SU-DHL-6 (cell line): ENCODE measurements at regions not wholly inside any gene's neighbourhood (a gene's known extent, or its start where the extent isn't known, plus 50 kb on each side); places are given as distances from the start of the nearest gene placed in this dataset.

ENCODE experiments used
- H2AFZ ChIP-seq: fragments of 200-600 bp; sonication (generic); 2 replicates; pipeline ENCODE4 v1.6.1; 2014; ENCODE audit warnings: low read depth, mild to moderate bottlenecking, moderate library complexity, mixed read lengths, antibody characterized with exemption, low read length; ENCODE audit not compliant: severe bottlenecking
- H3F3A ChIP-seq: fragments of 200-600 bp; shearing (Covaris generic); 2 replicates; pipeline ENCODE4 v1.6.0; 2016; ENCODE audit warnings: antibody characterized with exemption, mild to moderate bottlenecking; ENCODE audit not compliant: insufficient read depth
- H3K27ac ChIP-seq: fragments of 200-600 bp; sonication (generic); 2 replicates; pipeline ENCODE4 v1.5.1; 2016; ENCODE audit warnings: low read depth, mild to moderate bottlenecking, low read length, moderate library complexity, mixed read lengths
- H3K27me3 ChIP-seq: fragments of 200-600 bp; sonication (generic), shearing (Covaris generic); 2 replicates; pipeline ENCODE4 v1.6.0; 2014; ENCODE audit warnings: mild to moderate bottlenecking, low read length
- H3K36me3 ChIP-seq: fragments of 200-600 bp; sonication (generic); 2 replicates; pipeline ENCODE4 v1.6.1; 2014; ENCODE audit warnings: mild to moderate bottlenecking, low read length, mixed read lengths
- H3K4me2 ChIP-seq: fragments of 300-600, 200-600 bp; shearing (Covaris generic), sonication (generic); 2 replicates; pipeline ENCODE4 v1.6.0; 2014; ENCODE audit warnings: low read length, low read depth, mild to moderate bottlenecking; ENCODE audit not compliant: poor library complexity, severe bottlenecking
- H3K4me3 ChIP-seq: fragments of 200-600 bp; sonication (generic); 2 replicates; pipeline ENCODE4 v1.5.1; 2014; ENCODE audit warnings: antibody characterized with exemption, low read length, mild to moderate bottlenecking, mixed read lengths; ENCODE audit not compliant: insufficient read depth, poor library complexity, severe bottlenecking
- H3K79me2 ChIP-seq: fragments of 200-600 bp; sonication (generic); 2 replicates; pipeline ENCODE4 v1.6.1; 2014; ENCODE audit warnings: mild to moderate bottlenecking, low read length, moderate library complexity; ENCODE audit not compliant: insufficient read depth
- H3K9ac ChIP-seq: fragments of 200-600 bp; sonication (generic); 2 replicates; pipeline ENCODE4 v1.7.0; 2014; ENCODE audit warnings: mild to moderate bottlenecking, low read length
- H3K9me2 ChIP-seq: fragments of 200-600 bp; sonication (generic); replicated peaks from 2 replicates; pipeline ENCODE4 v1.6.1; 2014; ENCODE audit warnings: low read length; ENCODE audit not compliant: insufficient read depth
- H3K9me3 ChIP-seq: fragments of 200-600 bp; sonication (generic); 2 replicates; pipeline ENCODE4 v1.6.1; 2014; ENCODE audit warnings: low read length, mixed read lengths; ENCODE audit not compliant: insufficient read depth
- H4K20me1 ChIP-seq: fragments of 200-600 bp; sonication (generic); 2 replicates; pipeline ENCODE4 v1.6.1; 2014; ENCODE audit warnings: low read depth, mild to moderate bottlenecking, antibody characterized with exemption, low read length, moderate library complexity, mixed read lengths
- EZH2phosphoT487 ChIP-seq: fragments of 200-600 bp; sonication (generic), shearing (Covaris generic); conservative IDR thresholded peaks from 2 replicates; pipeline ENCODE4 v1.6.1; 2018; ENCODE audit warnings: mild to moderate bottlenecking, antibody characterized with exemption, low read length, moderate library complexity, mixed read lengths
- TF ChIP-seq, protein P1 (sequence below): fragments of 200-600 bp; sonication (generic); IDR thresholded peaks from one replicate; pipeline ENCODE4 v1.5.1; 2017; ENCODE audit warnings: antibody characterized with exemption, mild to moderate bottlenecking, low read length, moderate library complexity; ENCODE audit not compliant: insufficient read depth, poor library complexity, severe bottlenecking

DNA sequence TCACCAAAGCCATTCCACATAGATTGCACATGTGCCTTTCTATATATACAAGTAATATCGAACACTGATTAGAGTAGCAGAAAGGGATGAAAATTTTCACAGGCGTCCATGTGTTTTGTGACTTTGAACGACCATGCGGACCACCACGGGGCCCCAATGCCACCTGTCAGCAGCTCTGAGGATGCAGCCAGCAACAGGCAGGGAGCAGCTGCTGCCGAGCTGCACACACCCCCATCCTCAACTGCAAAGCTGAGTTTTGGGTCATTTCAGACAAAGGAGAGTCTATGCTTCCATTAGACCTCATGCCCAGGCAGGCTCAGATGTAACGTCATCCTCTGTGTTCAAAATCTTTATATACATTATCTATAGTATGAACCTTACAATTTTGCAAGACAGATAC, 503.8 kb downstream of the IRX1 start:
- Histone ChIP-seq H3K9me3 (no peaks in the 10 kb centered on the region), H3K4me2 (no peak overlapping the region), H3K27me3 (no peaks in the 10 kb centered on the region), H4K20me1 (no peaks in the 10 kb centered on the region), H3K4me3 (no peak overlapping the region), H3F3A (no peaks in the 10 kb centered on the region), H3K9ac (no peak overlapping the region), H3K27ac (no peak overlapping the region), H2AFZ (no peak overlapping the region), H3K9me2 (no peaks in the 10 kb centered on the region), H3K36me3 (no peaks in the 10 kb centered on the region), H3K79me2 (no peaks in the 10 kb centered on the region)
- TF ChIP-seq EZH2phosphoT487, result no peak
- TF ChIP-seq, protein P1, sequence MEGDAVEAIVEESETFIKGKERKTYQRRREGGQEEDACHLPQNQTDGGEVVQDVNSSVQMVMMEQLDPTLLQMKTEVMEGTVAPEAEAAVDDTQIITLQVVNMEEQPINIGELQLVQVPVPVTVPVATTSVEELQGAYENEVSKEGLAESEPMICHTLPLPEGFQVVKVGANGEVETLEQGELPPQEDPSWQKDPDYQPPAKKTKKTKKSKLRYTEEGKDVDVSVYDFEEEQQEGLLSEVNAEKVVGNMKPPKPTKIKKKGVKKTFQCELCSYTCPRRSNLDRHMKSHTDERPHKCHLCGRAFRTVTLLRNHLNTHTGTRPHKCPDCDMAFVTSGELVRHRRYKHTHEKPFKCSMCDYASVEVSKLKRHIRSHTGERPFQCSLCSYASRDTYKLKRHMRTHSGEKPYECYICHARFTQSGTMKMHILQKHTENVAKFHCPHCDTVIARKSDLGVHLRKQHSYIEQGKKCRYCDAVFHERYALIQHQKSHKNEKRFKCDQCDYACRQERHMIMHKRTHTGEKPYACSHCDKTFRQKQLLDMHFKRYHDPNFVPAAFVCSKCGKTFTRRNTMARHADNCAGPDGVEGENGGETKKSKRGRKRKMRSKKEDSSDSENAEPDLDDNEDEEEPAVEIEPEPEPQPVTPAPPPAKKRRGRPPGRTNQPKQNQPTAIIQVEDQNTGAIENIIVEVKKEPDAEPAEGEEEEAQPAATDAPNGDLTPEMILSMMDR, result no peak

DNA sequence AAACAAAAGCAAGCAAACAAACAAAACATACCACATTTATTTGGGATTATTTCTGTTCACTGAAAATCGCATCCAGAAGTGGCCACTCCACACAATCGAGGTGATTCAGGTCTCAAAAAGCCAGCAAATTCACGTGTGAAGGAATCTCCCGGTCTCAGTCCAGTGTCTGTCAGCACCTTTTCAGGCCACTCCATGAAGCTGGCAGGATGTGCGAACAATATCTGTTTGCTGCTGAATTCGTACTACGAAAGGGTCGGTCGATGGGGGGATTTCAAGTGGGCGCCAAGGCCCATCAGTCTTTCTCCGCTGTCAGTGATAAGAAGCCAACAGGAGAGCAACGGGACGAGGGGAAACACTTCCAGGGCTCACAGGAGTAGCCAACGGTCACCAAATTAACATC, 505.1 kb downstream of the IRX1 start:
- H3K27ac ChIP-seq, result no peak overlapping the region
- no peak overlapping the region for H2AFZ ChIP-seq
- no peak overlapping the region for H3K4me2 ChIP-seq
- H3K9me3 ChIP-seq, result no peaks in the 10 kb centered on the region
- H3K4me3 ChIP-seq, result no peak overlapping the region
- H3F3A ChIP-seq, result no peaks in the 10 kb centered on the region
- no peaks in the 10 kb centered on the region for H3K79me2 ChIP-seq
- TF ChIP-seq, protein P1, result no peak
- TF ChIP-seq EZH2phosphoT487, result no peak
- H3K9me2 ChIP-seq, result no peaks in the 10 kb centered on the region
- no peaks in the 10 kb centered on the region for H4K20me1 ChIP-seq
- no peaks in the 10 kb centered on the region for H3K27me3 ChIP-seq
- no peak overlapping the region for H3K9ac ChIP-seq
- H3K36me3 ChIP-seq, result no peaks in the 10 kb centered on the region

GRCh38 chr5:4101189-4101588, 505.6 kb downstream of the IRX1 start:
- no peak overlapping the region for H3K4me3 ChIP-seq
- no peaks in the 10 kb centered on the region for H3K9me2 ChIP-seq
- H3K36me3 ChIP-seq, result no peaks in the 10 kb centered on the region
- no peaks in the 10 kb centered on the region for H3F3A ChIP-seq
- H3K27me3 ChIP-seq, result no peaks in the 10 kb centered on the region
- H3K4me2 ChIP-seq, result no peak overlapping the region
- TF ChIP-seq, protein P1, result no peak
- no peak for TF ChIP-seq EZH2phosphoT487
- H4K20me1 ChIP-seq, result no peaks in the 10 kb centered on the region
- H3K9me3 ChIP-seq, result no peaks in the 10 kb centered on the region
- no peak overlapping the region for H3K27ac ChIP-seq
- H3K9ac ChIP-seq, result no peak overlapping the region
- H3K79me2 ChIP-seq, result no peaks in the 10 kb centered on the region
- H2AFZ ChIP-seq, result no peak overlapping the region
